Putamen (tissue), 1 donor: ENCODE measurements at regions not wholly inside any gene's neighbourhood (a gene's known extent, or its start where the extent isn't known, plus 50 kb on each side); places are given as distances from the start of the nearest gene placed in this dataset.
A peak's percentile ranks its signal among the peaks of the same experiment; 100 is the strongest.
"Not testable (repeated sequence)": the region's sequence is repeated elsewhere in the genome, so short reads cannot be mapped to it uniquely, and the experiment has no call there.

Source experiments
- DNase-seq: peaks from one replicate; pipeline ENCODE4 v3.0.0-alpha.2; 2016; ENCODE audit warnings: low spot score

GRCh38 chr5:27814983-27815382 is 776.6 kb upstream of the CDH9 start:
- no peak for DNase-seq

DNA sequence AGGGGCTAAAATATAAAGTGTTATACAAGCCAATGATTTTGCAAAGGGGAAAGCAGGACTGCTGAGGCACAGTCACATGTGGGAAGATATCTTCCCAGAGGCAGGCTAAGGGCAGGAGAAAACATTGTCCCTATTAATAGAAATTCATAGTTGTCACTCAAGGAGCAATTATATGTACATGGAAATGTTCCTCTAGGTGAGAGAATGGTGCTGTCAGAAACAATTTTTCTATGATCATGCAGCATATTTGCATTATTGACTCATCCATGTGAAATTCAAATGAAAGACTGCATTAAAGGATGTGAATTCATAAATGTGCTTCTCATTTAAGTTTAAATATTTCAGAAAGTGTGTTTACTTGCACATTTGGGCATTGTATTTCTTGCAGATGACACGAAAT is 775.9 kb upstream of the CDH9 start:
- DNase-seq: peak; percentile 63

DNA sequence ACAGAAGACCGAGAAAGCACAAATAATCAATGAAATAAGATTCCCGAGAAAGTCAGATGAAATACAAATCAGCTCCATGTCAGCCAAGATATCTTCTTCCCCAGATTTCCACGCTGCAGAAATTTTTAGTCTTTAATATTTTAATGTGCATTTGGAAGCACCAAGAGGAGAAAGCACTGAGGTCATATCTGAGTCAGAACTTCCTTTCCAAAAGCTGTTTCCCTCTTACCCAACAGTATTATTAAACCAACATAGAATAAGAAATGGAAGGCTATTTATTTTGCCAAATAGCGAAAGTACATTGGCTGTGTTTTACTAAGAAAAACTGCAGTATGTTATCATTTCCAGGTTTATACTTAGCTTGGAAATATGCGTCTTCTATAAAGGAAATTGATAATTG is 772.1 kb upstream of the CDH9 start:
- no peak for DNase-seq

- no peak for DNase-seq
Measured at GRCh38 chr5:27797220-27797619, 758.8 kb upstream of the CDH9 start.

GRCh38 chr5:27788184-27788583 is 749.8 kb upstream of the CDH9 start:
- DNase-seq: no peak

DNA sequence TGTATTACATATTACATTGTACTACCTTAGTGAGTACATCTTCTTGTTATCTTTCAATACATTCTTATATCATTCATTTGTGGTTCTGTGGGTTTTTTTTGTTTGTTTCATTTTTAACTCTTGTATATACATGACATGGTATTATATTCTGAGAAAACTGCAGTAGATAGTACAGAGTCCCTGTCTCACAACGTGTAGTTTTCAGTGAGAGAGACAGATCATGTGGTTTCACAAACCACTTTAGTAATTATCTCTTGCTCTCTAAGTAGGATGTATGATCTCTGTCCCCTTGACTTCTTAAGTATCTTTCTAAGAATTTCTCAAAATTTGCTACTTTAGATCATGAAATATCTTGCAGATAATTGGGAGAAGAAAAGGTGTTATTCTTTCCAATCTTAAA is 745.9 kb upstream of the CDH9 start:
- no peak for DNase-seq

DNA sequence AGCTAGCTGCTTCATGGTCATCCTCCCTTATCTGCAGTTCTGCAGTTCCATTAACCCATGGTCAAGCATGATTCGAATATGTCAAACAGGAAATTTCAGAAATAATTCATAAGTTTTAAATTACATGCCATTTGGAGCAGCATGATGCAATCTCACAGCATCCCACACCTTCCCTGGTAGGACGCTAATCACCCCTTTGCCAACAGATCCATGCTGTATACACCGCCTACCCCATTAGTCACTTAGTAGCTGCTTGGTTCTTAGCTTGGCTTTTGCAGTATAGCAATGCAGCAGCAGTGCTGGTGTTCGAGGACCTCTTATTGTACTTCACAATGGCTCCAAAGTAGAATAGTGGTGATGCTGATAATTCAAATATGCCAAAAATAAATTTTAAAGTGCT is 739.7 kb upstream of the CDH9 start:
- DNase-seq: peak; percentile 42

DNA sequence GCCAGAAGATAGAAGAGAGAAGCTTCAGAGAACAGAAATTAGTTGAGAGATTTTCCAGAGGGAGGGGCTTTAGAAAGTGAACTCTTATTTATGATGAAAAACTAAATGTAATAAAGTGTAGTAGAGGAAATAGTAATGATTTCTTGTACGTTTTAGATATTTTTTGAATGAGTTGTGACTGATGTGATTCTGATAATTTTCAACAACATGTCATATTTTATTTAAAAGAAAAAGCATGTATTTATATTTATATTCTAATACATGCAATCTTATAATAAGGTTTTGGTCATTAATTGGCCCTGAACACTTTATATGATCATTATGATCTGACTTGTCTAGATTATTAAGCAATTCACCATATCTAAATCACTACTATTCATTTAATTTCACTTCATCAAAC is 735.2 kb upstream of the CDH9 start:
- DNase-seq: no peak

DNA sequence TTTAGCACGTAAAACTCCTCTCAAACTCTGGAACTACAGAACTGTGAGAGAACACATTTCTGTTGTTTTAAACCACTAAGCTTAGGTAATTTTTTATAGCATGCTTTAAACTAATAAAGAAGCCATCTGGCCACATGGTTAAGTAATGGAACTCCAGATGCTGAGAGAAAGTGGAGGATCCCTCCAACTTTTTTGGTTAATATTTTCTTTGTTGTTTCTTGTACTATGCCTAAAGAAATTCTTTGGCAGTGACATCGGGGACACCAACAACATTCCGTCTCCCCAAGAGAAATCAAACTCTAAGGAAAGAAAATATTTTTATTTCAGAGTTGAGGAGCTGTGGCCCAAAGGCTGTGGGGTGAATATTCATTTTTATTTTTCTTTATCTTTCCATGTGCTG is 734.8 kb upstream of the CDH9 start:
- DNase-seq: no peak

GRCh38 chr5:27769748-27770402 is 731.5 kb upstream of the CDH9 start:
- no peak for DNase-seq

DNA sequence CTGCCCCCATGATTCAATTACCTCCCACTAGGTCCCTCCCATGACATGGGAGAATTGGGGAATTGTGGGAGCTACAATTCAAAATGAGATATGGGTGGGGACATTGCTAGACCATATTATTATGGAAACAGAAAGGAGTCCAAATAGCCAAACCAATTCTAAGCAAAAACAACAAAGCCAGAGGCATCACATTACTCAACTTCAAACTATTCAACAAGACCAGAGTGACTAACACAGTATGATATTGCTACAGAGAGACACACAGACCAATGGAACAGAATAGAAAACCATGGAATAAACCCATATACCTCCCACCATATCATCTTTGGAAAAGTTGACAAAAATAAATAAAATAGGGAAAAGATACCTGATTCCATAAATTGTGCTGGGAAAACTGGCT is 710.5 kb upstream of the CDH9 start:
- DNase-seq: no peak

GRCh38 chr5:27743383-27743979 is 705.1 kb upstream of the CDH9 start:
- not testable (repeated sequence) for DNase-seq

- no peak for DNase-seq
Measured at GRCh38 chr5:27742805-27743204, 704.4 kb upstream of the CDH9 start.

DNA sequence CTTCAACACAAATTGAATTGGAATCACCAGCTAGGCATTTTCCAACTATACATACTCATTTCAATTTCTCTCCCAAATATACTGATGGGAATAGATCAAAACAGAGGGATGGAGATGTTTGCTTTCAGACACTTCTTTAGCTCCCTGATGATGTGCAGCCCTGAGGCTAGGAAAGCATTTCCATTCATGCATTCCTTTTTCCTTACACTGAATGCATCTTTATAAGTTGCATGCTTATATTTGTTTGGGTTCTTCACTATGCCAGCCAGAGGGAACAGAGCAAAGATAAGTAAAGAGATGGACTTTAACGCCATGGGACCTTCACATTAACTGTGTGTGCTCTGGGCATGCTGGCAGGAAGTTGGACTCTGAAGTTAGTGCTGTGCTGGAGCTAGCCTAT is 696.5 kb upstream of the CDH9 start:
- no peak for DNase-seq

DNA sequence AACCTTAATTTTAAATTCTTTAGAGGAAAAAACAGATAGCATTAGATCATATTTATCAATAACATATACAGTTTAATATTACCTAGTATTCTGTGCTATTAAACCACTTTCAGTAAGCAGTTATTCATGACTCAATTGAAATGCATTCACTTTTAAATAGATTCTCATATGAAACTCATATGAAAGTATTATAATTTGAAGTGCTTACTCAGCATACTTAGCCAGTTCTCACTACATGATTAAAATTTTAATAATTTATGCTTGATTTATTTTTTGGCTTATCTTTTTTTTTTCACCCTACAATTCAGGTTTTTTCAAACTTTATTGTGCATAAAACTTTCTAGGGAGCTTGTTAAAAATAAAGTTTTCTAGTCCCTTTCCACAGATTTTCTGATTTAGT is 694.9 kb upstream of the CDH9 start:
- no peak for DNase-seq

GRCh38 chr5:27727254-27727653 is 688.9 kb upstream of the CDH9 start:
- DNase-seq: no peak

DNA sequence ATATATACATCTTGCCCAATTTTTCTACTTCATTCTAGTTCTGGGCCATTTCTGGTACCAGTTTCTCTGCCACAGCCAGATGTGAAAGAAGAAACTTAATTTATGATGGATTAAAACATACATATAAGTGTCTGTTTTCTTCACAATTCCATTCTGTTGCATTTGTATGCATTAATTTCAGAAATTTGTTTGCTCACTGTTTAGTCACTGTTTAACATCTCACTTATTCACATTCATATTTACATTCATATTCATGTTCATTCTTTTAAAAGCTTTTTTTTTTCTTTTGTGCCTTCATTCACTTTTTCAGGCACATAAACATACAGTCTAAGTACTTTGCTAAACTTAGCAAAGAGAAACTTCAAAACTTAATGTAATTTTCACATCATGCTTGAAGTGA is 684.0 kb upstream of the CDH9 start:
- DNase-seq: no peak

- no peak for DNase-seq
Measured at GRCh38 chr5:27708534-27708933, 670.1 kb upstream of the CDH9 start.

- no peak for DNase-seq
Measured at GRCh38 chr5:27706832-27707231, 668.4 kb upstream of the CDH9 start.

- DNase-seq: no peak
Measured at GRCh38 chr5:27705661-27706060, 667.3 kb upstream of the CDH9 start.

DNA sequence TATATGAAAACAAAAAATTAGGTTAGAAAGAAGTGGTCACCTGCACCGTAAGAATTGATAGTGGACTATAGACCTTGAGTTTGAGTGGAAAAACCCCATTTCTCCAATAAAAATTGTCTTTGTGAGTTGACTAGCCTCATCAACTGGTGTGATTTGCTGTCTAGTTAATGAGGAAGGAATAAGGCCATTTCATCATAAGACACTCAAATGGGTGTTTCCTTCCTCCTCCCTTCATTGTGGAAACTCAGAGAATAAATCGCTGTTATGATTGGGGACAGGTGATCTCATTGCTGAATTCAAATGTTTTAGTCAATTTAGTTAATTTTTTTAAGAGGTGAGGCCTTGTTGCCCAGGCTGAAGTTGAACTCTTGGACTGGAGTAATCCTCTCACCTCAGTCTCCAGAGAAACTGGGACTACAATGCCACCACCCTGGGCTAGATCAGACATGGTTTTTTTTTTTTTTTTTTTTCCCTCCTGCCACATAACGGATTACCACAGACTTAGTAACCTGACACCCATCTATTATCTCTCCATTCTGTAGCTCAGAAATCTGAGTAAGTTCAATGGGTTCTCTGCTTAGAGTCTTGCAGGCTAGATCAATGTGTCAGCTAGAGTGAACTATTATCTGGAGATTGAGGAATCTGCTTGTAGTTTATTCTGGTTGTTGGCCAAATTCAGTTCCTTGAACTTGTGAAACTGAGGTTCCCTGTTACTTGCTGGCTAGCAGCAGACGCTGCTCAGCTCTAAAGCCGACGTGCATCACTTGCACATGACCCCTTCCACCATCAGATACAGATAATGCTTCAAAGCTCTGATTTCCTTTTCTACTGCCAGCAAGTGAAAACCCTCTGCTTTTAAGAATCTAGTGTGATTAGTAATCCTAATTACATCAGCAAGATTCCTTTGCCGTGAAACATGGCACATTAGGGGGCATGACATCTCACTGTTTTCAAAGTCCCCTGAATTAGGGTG is 663.8 kb upstream of the CDH9 start:
- DNase-seq: no peak

DNA sequence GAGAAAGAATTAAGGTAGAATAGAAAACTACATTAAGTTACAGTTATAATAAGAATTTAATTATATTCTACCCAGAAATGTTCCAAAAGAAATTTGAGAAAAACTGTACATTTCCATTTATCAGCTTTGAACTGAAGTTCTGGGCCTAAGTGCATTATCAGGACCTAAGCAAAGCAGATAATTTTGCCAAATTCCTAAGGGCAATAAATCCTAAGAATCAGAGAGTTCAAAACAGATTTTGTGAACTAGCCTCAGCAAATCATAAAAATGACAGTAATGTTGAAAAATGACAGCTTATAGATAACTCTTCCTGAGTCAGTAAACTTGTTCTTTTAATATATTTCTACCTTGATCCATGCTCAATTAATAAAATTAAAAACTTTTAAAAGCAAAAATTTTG is 662.1 kb upstream of the CDH9 start:
- DNase-seq: no peak

DNA sequence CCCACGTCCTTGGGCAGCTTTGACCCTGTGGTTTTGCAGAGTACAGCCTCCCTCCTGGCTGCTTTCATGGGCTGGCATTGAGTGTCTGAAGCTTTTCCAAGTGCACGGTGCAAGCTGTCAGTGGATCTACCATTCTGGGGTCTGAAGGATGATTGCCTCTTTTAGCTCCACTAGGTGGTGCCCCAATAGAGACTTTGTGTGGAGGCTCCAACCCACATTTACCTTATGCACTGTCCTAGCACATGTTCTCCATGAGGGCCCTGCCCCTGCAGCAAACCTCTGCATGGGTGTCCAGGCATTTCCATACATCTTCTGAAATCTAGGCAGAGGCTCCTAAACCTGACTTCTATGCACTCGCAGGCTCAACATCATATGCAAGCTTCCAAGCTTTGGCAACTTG is 644.2 kb upstream of the CDH9 start:
- no peak for DNase-seq
